HCT116 (cell line): ENCODE measurements at regions not wholly inside any gene's neighbourhood (a gene's known extent, or its start where the extent isn't known, plus 50 kb on each side); places are given as distances from the start of the nearest gene placed in this dataset.

Source experiments
- ATAC-seq: fragments of 200-7000 bp; cut with Tn5 transposase; 2 replicates; pipeline ENCODE4 v1.9.1; 2020; ENCODE audit warnings: mild to moderate bottlenecking, moderate library complexity
- BruUV-seq: library from RNA; stranded (reverse); fragments of 400-500 nt; replicated peaks from 2 replicates; lab custom pipeline; 2021; lab: Mats Ljungman, UMichigan
- CTCF ChIA-PET: fragments of 300-600 bp; sonication (Branson Sonifier 250); formaldehyde crosslinking; loops from one replicate; lab custom pipeline; 2021; ENCODE audit warnings: antibody characterized with exemption; lab: Charles Lee
- POLR2A ChIA-PET: fragments of 300-600, 350-600 bp; sonication (Branson Sonifier 250); formaldehyde crosslinking; loops from one replicate; lab custom pipeline; 2021; ENCODE audit warnings: antibody characterized with exemption; lab: Charles Lee
- RAD21 ChIA-PET, 2 experiments: fragments of 300-600 bp; sonication (Branson Sonifier 250); formaldehyde crosslinking; loops; one replicate each; lab custom pipeline; 2023; ENCODE audit warnings: low total read pairs in 2 of 2; ENCODE audit not compliant: uncharacterized antibody in 2 of 2, unreplicated experiment in 2 of 2, low non-redundant PET in 1 of 2; lab: Charles Lee
- DNase-seq: peaks from one replicate; pipeline ENCODE4 v3.0.0-alpha.2; 2010; ENCODE audit warnings: low read depth, low spot score
- H2AFZ ChIP-seq: fragments of 200-600 bp; shearing (Covaris generic), sonication (generic); 2 replicates; pipeline ENCODE4 v1.6.1; 2017; ENCODE audit warnings: low read depth, mixed run types, mixed read lengths, antibody characterized with exemption, low read length; ENCODE audit not compliant: poor library complexity, severe bottlenecking
- H3K27ac ChIP-seq: 2 replicates; pipeline ENCODE4 v1.5.1; 2012; ENCODE audit warnings: low read depth, low read length
- H3K27me3 ChIP-seq: fragments of 200-600 bp; sonication (generic); 2 replicates; pipeline ENCODE4 v1.6.1; 2016; ENCODE audit warnings: mixed run types, low read length, mixed read lengths; ENCODE audit not compliant: insufficient read depth
- H3K36me3 ChIP-seq, 2 experiments: fragments of 200-500 bp in 1 of 2; fragments of 200-600 bp in 1 of 2; sonication (Bioruptor generic) in 1 of 2; sonication (generic) in 1 of 2; 2 replicates each; pipeline versions ENCODE4 v1.5.1 to v1.6.1; 2014 to 2016; ENCODE audit warnings: low read length in 2 of 2, inconsistent platforms in 1 of 2, mixed read lengths in 1 of 2, mixed run types in 1 of 2; ENCODE audit not compliant: insufficient read depth in 2 of 2, control insufficient read depth in 1 of 2
- H3K4me1 ChIP-seq, 2 experiments: fragments of 200-600 bp in 1 of 2; sonication (generic) in 1 of 2; 2 replicates each; pipeline versions ENCODE4 v1.5.1 to v1.6.1; 2012 to 2017; ENCODE audit warnings: low read length in 2 of 2, inconsistent platforms in 1 of 2, mild to moderate bottlenecking in 1 of 2, mixed read lengths in 1 of 2, mixed run types in 1 of 2, moderate library complexity in 1 of 2; ENCODE audit not compliant: insufficient read depth in 2 of 2, control insufficient read depth in 1 of 2
- H3K4me2 ChIP-seq: fragments of 200-600 bp; sonication (generic); 2 replicates; pipeline ENCODE4 v1.6.1; 2017; ENCODE audit warnings: mixed run types, low read length, mixed read lengths
- H3K4me3 ChIP-seq, 2 experiments: fragments of 200-600 bp in 1 of 2; sonication (generic) in 1 of 2; replicated peaks in 1 of 2; 2 replicates each; pipeline ENCODE4 v1.5.1; 2011 to 2016; ENCODE audit warnings: low read length in 2 of 2, control low read depth in 1 of 2, low read depth in 1 of 2, mild to moderate bottlenecking in 1 of 2, mixed read lengths in 1 of 2, mixed run types in 1 of 2
- H3K79me2 ChIP-seq: fragments of 200-600 bp; sonication (generic); 2 replicates; pipeline ENCODE4 v1.6.1; 2017; ENCODE audit warnings: mild to moderate bottlenecking, mixed run types, low read length, moderate library complexity, mixed read lengths; ENCODE audit not compliant: insufficient read depth
- H3K9ac ChIP-seq: fragments of 200-600 bp; sonication (generic); 2 replicates; pipeline ENCODE4 v1.6.1; 2016; ENCODE audit warnings: low read length, mixed read lengths
- H3K9me2 ChIP-seq: fragments of 200-600 bp; sonication (generic), shearing (Covaris generic); 2 replicates; pipeline ENCODE4 v1.6.1; 2017; ENCODE audit warnings: mixed run types, mild to moderate bottlenecking, moderate library complexity; ENCODE audit not compliant: insufficient read depth
- H3K9me3 ChIP-seq, 2 experiments: fragments of 200-500 bp in 1 of 2; fragments of 200-600 bp in 1 of 2; sonication (Bioruptor generic) in 1 of 2; sonication (generic) in 1 of 2; 2 replicates each; pipeline ENCODE4 v1.6.1; 2014 to 2017; ENCODE audit warnings: low read length in 2 of 2, mixed read lengths in 2 of 2, inconsistent platforms in 1 of 2, low read depth in 1 of 2, mild to moderate bottlenecking in 1 of 2, mixed run types in 1 of 2, moderate library complexity in 1 of 2; ENCODE audit not compliant: control insufficient read depth in 1 of 2, insufficient read depth in 1 of 2
- H4K20me1 ChIP-seq: fragments of 200-600 bp; sonication (generic), shearing (Covaris generic); 2 replicates; pipeline ENCODE4 v1.6.1; 2017; ENCODE audit warnings: mixed run types, mild to moderate bottlenecking, moderate library complexity; ENCODE audit not compliant: insufficient read depth
- CBX3 ChIP-seq: IDR thresholded peaks from 2 replicates; pipeline ENCODE4 v1.6.1; 2012; ENCODE audit warnings: low read depth
- CEBPB ChIP-seq: IDR thresholded peaks from 2 replicates; pipeline ENCODE4 v1.6.1; 2012; ENCODE audit warnings: low read depth
- ELF1 ChIP-seq: IDR thresholded peaks from 2 replicates; pipeline ENCODE4 v1.6.1; 2012; ENCODE audit warnings: low read depth, borderline replicate concordance
- EZH2phosphoT487 ChIP-seq: fragments of 200-600 bp; IDR thresholded peaks from 2 replicates; pipeline ENCODE4 v1.6.1; 2018; ENCODE audit warnings: antibody characterized with exemption, borderline replicate concordance
- FOSL1 ChIP-seq: IDR thresholded peaks from 2 replicates; pipeline ENCODE4 v1.6.1; 2012; ENCODE audit warnings: low read depth
- POLR2A ChIP-seq: IDR thresholded peaks from 2 replicates; pipeline ENCODE4 v1.7.0; 2011; ENCODE audit warnings: borderline replicate concordance; ENCODE audit not compliant: insufficient read depth, insufficient read length; ENCODE audit errors: extremely low read depth
- POLR2AphosphoS5 ChIP-seq: IDR thresholded peaks from 2 replicates; pipeline ENCODE4 v1.6.1; 2011; ENCODE audit warnings: mild to moderate bottlenecking, low read depth, low read length, moderate library complexity
- RAD21 ChIP-seq: IDR thresholded peaks from 2 replicates; pipeline ENCODE4 v1.6.1; 2012; ENCODE audit warnings: low read depth, mild to moderate bottlenecking
- SIN3A ChIP-seq: IDR thresholded peaks from 2 replicates; pipeline ENCODE4 v1.6.1; 2012; ENCODE audit warnings: low read depth
- SP1 ChIP-seq: IDR thresholded peaks from 2 replicates; pipeline ENCODE4 v1.6.1; 2012; ENCODE audit warnings: low read depth
- TCF7L2 ChIP-seq: IDR thresholded peaks from 2 replicates; pipeline ENCODE4 v1.7.0; 2011; ENCODE audit warnings: borderline replicate concordance, inconsistent platforms; ENCODE audit not compliant: insufficient read depth, insufficient read length; ENCODE audit errors: extremely low read depth
- YY1 ChIP-seq: IDR thresholded peaks from 2 replicates; pipeline ENCODE4 v1.6.1; 2011; ENCODE audit warnings: low read length, low read depth, moderate library complexity, mild to moderate bottlenecking; ENCODE audit not compliant: insufficient replicate concordance; ENCODE audit errors: extremely low read depth
- ZFX ChIP-seq: fragments of 450-650 bp; IDR thresholded peaks from 2 replicates; pipeline ENCODE4 v1.6.1; 2017
- ZNF274 ChIP-seq: fragments of 200-500 bp; sonication (Bioruptor generic); IDR thresholded peaks from 2 replicates; pipeline ENCODE4 v1.6.1; 2014; ENCODE audit warnings: mild to moderate bottlenecking, low read depth, low read length, inconsistent platforms
- intact Hi-C: fragments of 100-400 bp; cut with micrococcal nuclease; formaldehyde crosslinking; loops from 2 replicates; pipeline ENCODE4 v1.10.0; 2022
- TF ChIP-seq, protein P1 (sequence below): IDR thresholded peaks from 2 replicates; pipeline ENCODE4 v1.6.1; 2012; ENCODE audit warnings: low read depth

DNA sequence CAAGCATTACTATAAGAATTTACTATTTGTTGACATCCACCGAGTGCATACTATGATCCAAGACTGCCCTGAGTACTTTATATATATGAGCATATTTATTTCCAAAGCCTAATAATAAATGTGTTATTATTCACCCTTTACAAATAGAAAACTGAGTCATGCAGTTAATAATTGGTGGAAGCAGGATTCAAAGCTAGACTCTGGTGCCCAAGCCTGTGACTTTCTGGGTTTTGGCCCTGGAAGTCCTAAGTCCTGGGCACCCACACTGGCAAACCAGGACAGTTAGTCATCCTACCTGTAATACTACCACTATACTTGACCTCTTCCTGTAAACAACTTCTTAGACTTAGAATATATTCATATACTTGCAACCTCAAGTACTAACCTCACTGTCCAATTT lies 257.4 kb upstream of the IRX5 start:
- no peaks in the 10 kb centered on the region for H3K36me3 ChIP-seq
- no peak overlapping the region for H3K4me2 ChIP-seq
- H3K9ac ChIP-seq = no peak overlapping the region
- no peaks in the 10 kb centered on the region for H4K20me1 ChIP-seq
- no peaks in the 10 kb centered on the region for H3K4me1 ChIP-seq
- CTCF ChIA-PET = no interaction called here
- H3K4me3 ChIP-seq = no peak overlapping the region
- no TSS peak for BruUV-seq
- POLR2A ChIA-PET = no interaction called here
- intact Hi-C loops = no loop called here
- no peak overlapping the region for H3K27ac ChIP-seq
- TF ChIP-seq FOSL1 (no peak), SIN3A (no peak), EZH2phosphoT487 (no peak), RAD21 (no peak), TCF7L2 (no peak), ELF1 (no peak), ZNF274 (no peak), POLR2A (no peak), POLR2AphosphoS5 (no peak)
- H3K9me2 ChIP-seq = no peaks in the 10 kb centered on the region
- H3K27me3 ChIP-seq = no peaks in the 10 kb centered on the region
- no peaks in the 10 kb centered on the region for H3K79me2 ChIP-seq
- H2AFZ ChIP-seq = no peak overlapping the region
- RAD21 ChIA-PET = no interaction called here
- DNase-seq = no peak
- no peaks in the 10 kb centered on the region for H3K9me3 ChIP-seq
- no peak for ATAC-seq

DNA sequence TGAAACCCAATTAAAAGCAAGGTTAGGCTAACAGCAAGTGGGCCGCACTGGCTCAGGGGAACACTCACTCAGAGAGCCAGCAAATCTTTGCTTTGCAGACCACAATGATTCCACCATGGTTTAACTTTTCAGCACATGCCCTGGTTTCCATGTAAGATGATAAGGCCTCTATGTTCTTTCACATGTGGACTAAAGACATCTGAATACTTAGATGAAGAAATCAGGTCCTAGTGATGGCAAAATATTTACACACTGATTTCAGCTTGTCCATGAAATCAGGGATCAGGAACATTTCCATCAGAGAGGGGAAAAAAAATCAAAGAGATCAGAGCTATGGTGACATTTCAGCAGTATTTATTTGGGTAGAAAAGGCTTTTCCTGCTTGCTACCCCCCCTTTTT lies 258.2 kb upstream of the IRX5 start:
- Histone ChIP-seq H3K4me3 (no peak overlapping the region), H4K20me1 (no peaks in the 10 kb centered on the region), H3K9me3 (no peaks in the 10 kb centered on the region), H3K27me3 (no peaks in the 10 kb centered on the region), H3K9me2 (no peaks in the 10 kb centered on the region), H3K4me2 (no peak overlapping the region), H3K79me2 (no peaks in the 10 kb centered on the region), H3K27ac (no peak overlapping the region), H3K4me1 (no peaks in the 10 kb centered on the region), H3K9ac (no peak overlapping the region), H2AFZ (no peak overlapping the region), H3K36me3 (no peaks in the 10 kb centered on the region)
- ChIA-PET POLR2A (no interaction called here), CTCF (no interaction called here), RAD21 (no interaction called here)
- no peak for DNase-seq
- BruUV-seq = no TSS peak
- intact Hi-C loops = no loop called here
- TF ChIP-seq CEBPB = no peak
- TF ChIP-seq CBX3 = no peak
- no peak for TF ChIP-seq ZFX
- TF ChIP-seq YY1 = no peak
- TF ChIP-seq FOSL1 = no peak
- TF ChIP-seq ZNF274 = no peak
- TF ChIP-seq POLR2AphosphoS5 = no peak
- no peak for TF ChIP-seq SP1
- no peak for TF ChIP-seq SIN3A
- TF ChIP-seq, protein P1, sequence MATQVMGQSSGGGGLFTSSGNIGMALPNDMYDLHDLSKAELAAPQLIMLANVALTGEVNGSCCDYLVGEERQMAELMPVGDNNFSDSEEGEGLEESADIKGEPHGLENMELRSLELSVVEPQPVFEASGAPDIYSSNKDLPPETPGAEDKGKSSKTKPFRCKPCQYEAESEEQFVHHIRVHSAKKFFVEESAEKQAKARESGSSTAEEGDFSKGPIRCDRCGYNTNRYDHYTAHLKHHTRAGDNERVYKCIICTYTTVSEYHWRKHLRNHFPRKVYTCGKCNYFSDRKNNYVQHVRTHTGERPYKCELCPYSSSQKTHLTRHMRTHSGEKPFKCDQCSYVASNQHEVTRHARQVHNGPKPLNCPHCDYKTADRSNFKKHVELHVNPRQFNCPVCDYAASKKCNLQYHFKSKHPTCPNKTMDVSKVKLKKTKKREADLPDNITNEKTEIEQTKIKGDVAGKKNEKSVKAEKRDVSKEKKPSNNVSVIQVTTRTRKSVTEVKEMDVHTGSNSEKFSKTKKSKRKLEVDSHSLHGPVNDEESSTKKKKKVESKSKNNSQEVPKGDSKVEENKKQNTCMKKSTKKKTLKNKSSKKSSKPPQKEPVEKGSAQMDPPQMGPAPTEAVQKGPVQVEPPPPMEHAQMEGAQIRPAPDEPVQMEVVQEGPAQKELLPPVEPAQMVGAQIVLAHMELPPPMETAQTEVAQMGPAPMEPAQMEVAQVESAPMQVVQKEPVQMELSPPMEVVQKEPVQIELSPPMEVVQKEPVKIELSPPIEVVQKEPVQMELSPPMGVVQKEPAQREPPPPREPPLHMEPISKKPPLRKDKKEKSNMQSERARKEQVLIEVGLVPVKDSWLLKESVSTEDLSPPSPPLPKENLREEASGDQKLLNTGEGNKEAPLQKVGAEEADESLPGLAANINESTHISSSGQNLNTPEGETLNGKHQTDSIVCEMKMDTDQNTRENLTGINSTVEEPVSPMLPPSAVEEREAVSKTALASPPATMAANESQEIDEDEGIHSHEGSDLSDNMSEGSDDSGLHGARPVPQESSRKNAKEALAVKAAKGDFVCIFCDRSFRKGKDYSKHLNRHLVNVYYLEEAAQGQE = no peak
- ATAC-seq = no peak
